HG02938 (cell line): ENCODE measurements at regions not wholly inside any gene's neighbourhood (a gene's known extent, or its start where the extent isn't known, plus 50 kb on each side); places are given as distances from the start of the nearest gene placed in this dataset.
"Not testable (repeated sequence)": the region's sequence is repeated elsewhere in the genome, so short reads cannot be mapped to it uniquely, and the experiment has no call there.

Experiments
- ATAC-seq: cut with Tn5 transposase; IDR thresholded peaks from one replicate; pipeline ENCODE4 v1.9.1; 2021; ENCODE audit warnings: mild to moderate bottlenecking, moderate library complexity; ENCODE audit not compliant: unreplicated experiment

- ATAC-seq = no peak
These were observed 106.4 kb upstream of the CCNG1 start for GRCh38 chr5:163330723-163331668.

GRCh38 chr5:163336074-163336473 is 101.3 kb upstream of the CCNG1 start:
- not testable (repeated sequence) for ATAC-seq

- no peak for ATAC-seq
These were observed 98.2 kb upstream of the CCNG1 start for GRCh38 chr5:163339148-163339547.

GRCh38 chr5:163340378-163340777 is 97.0 kb upstream of the CCNG1 start:
- ATAC-seq = not testable (repeated sequence)

- no peak for ATAC-seq
These were observed 95.1 kb upstream of the CCNG1 start for GRCh38 chr5:163342306-163342705.

- no peak for ATAC-seq
These were observed 92.2 kb upstream of the CCNG1 start for GRCh38 chr5:163345216-163345615.

- ATAC-seq = peak; percentile 72
These were observed 89.7 kb upstream of the CCNG1 start for GRCh38 chr5:163347671-163348070.

GRCh38 chr5:163350083-163350482 is 87.3 kb upstream of the CCNG1 start:
- no peak for ATAC-seq

- no peak for ATAC-seq
These were observed 84.9 kb upstream of the CCNG1 start for GRCh38 chr5:163352531-163352930.

- ATAC-seq = not testable (repeated sequence)
These were observed 81.6 kb upstream of the CCNG1 start for GRCh38 chr5:163355811-163356210.

- ATAC-seq = no peak
These were observed 79.8 kb upstream of the CCNG1 start for GRCh38 chr5:163357636-163358035.

GRCh38 chr5:163360656-163361055 is 76.7 kb upstream of the CCNG1 start:
- ATAC-seq = no peak

- no peak for ATAC-seq
These were observed 75.9 kb upstream of the CCNG1 start for GRCh38 chr5:163361450-163361849.

GRCh38 chr5:163362840-163363371 is 74.5 kb upstream of the CCNG1 start:
- peak; percentile 65 for ATAC-seq

- no peak for ATAC-seq
These were observed 74.0 kb upstream of the CCNG1 start for GRCh38 chr5:163363389-163363788.

- no peak for ATAC-seq
These were observed 70.6 kb upstream of the CCNG1 start for GRCh38 chr5:163366757-163367156.

- ATAC-seq = no peak
These were observed 67.5 kb upstream of the CCNG1 start for GRCh38 chr5:163369776-163370385.

GRCh38 chr5:163373436-163374084 is 63.8 kb upstream of the CCNG1 start:
- no peak for ATAC-seq

GRCh38 chr5:163377982-163378381 is 59.4 kb upstream of the CCNG1 start:
- ATAC-seq = no peak

GRCh38 chr5:163379298-163380155 is 57.9 kb upstream of the CCNG1 start:
- no peak for ATAC-seq
